GM18517 (cell line): ENCODE measurements at regions not wholly inside any gene's neighbourhood (a gene's known extent, or its start where the extent isn't known, plus 50 kb on each side); places are given as distances from the start of the nearest gene placed in this dataset.

Source experiments
- ATAC-seq: cut with Tn5 transposase; IDR thresholded peaks from one replicate; pipeline ENCODE4 v1.9.1; 2021; ENCODE audit warnings: mild to moderate bottlenecking, moderate library complexity; ENCODE audit not compliant: unreplicated experiment

GRCh38 chr16:72291531-72291981 lies 119.6 kb upstream of the PMFBP1 start:
- no peak for ATAC-seq

- ATAC-seq, result no peak
These were observed 119.2 kb upstream of the PMFBP1 start for GRCh38 chr16:72291121-72291520.

DNA sequence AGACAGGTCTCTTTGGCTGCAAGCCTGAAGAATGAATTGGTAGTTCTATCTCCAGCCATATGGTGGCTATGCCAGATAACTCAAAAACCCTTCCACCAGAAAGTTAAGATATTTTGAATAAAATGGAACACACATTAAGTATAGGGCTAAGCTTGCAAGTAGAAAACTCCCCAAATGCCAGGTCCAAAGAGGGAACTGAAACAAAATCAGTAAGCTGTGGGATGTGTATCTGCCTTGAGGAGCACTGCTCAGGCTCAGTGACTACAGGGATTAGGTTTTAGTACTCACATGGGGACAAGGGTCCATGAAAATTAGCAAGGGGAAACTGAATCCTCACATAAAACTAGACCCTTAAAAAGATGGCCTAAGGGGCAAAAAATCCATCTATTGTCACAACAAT lies 115.7 kb upstream of the PMFBP1 start:
- no peak for ATAC-seq

GRCh38 chr16:72286936-72287620 lies 115.1 kb upstream of the PMFBP1 start:
- ATAC-seq, result no peak

- no peak for ATAC-seq
These were observed 113.8 kb upstream of the PMFBP1 start for GRCh38 chr16:72285728-72286127.

- ATAC-seq, result no peak
These were observed 113.4 kb upstream of the PMFBP1 start for GRCh38 chr16:72285324-72285723.

GRCh38 chr16:72284042-72284789 lies 112.3 kb upstream of the PMFBP1 start:
- ATAC-seq, result no peak

DNA sequence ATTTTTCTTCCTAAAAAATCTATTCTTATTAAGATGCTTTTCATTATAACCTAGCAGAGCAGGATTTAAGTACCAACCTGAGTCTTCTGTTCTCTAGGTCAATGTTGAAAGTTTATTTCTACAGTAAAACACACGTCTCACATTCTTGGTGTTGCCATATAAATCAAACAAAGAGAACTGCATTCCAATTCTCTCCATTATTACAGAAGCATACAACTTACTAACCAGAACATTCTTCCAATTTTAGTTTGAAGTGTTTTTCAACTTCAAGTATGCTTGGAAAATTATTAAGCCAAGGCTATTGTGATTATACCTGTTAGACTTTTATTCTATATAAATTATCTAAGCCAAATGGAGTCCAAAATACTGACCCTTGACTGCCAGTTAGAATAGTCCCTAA lies 110.4 kb upstream of the PMFBP1 start:
- no peak for ATAC-seq

DNA sequence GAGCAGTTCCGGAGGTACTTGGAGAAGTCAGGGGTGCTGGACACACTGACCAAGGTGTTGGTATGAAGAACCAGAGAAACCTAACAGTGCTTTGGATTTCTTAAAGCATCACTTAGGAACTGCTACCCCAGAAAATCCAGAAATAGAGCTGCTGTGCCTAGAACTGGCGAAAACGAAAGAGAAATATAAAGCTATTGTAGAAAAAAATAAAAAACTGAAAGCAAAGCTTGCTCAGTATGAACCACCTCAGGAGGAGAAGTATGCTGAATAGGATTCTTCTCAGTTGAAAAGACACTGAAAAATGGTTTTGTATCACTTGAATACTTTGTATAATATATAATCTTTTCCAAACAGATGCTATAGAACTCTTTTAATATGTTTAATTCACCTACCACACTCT lies 106.3 kb upstream of the PMFBP1 start:
- no peak for ATAC-seq

DNA sequence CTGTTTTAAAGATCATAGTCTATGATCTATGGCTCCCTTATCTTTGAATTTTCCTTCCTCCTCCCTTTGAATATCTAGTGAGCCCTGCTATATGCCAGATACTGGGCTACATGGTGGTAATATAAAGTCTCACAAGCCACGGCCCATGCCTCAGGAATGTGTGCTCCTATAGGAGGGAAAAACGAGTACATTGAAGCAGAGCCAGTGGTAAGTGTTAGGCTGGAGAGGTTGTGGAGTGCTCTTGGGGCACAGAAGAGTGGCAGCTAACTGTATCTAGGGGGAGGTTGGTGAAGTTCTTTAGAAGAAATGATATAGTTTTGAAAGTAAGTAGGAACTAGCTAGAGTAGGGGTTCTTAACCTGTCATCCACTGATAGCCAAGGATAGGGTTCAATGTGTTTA lies 105.8 kb upstream of the PMFBP1 start:
- no peak for ATAC-seq

DNA sequence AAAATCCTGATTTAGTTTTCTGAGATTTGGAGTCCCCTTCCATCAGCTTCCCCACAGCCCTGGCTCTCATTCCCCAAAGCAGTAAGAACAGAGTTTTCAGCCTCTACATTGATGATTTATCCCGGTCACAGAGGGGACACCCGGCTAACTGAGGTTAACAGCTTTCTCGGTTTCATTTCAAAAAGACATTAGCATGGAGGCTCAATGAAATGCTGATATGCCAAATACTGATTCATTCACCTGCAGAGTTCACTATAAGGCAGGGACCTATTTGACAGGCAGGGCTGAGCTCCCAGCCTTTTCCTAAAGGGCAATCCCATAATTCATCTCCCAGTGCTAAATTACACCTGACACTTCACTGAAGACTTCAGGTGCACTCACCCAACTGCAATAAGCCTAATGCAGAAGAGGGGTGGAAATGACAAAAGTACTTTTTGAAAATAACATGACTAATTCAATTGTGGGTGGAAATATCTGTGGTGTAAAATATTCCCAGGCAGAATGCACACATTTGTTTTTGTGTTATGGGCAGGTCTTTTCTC lies 99.8 kb upstream of the PMFBP1 start:
- ATAC-seq, result no peak

- ATAC-seq, result no peak
These were observed 98.6 kb upstream of the PMFBP1 start for GRCh38 chr16:72270531-72270930.

DNA sequence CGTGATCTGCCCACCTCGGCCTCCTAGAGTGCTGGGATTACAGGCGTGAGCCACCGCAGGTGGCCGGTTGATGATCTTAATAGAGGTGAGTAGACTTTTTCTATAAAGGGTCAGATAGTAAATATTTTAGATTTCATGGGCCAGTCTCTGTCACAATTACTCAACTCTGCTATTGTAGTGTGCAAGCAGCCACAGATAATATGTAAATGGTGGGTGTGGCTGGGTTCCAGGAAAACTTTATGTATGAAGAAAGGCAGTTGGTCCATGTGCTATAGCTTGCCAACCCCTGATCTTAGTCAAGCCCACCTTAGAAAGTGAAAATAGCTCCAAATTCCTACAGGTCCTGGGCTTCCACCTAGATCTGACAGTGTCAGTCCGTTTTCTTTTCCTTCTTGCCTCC lies 94.9 kb upstream of the PMFBP1 start:
- no peak for ATAC-seq

DNA sequence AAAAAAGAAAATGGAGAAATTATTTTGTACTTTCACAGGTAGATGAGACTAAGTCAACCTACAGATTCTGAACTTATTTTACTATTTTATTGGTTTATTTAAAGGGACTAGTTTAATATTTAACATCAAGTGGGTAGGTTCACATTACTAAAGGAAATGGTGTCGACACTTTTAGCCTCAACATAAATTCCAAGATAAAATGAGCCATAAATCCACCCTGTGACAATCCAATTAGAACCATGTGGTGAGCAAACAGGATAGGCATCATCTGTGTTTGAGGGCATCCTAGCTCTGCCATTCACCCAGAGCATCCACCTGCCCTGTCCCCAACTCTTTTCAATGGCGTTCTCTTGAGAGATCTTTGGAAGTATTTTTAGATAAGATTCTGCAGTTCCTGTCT lies 92.8 kb upstream of the PMFBP1 start:
- ATAC-seq, result no peak

DNA sequence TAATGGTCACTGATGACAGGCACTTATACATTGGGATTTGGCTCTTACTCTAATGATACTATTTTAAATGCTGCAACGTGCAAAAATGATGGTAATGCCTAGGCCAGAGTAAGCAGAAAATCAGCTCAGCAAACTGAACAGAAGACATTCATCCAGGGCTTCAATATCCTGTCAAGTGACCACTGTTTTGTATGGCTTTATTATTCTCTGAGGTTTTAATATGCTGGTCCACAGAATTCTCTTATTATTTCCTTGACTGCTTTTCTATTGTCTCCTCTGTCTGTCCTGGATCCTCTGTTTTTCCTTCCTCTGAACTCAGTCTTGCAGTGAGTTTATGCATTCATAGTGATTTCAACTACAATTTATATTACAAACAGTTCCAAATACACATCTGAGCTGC lies 90.8 kb upstream of the PMFBP1 start:
- no peak for ATAC-seq

GRCh38 chr16:72261127-72261526 lies 89.2 kb upstream of the PMFBP1 start:
- ATAC-seq, result no peak

DNA sequence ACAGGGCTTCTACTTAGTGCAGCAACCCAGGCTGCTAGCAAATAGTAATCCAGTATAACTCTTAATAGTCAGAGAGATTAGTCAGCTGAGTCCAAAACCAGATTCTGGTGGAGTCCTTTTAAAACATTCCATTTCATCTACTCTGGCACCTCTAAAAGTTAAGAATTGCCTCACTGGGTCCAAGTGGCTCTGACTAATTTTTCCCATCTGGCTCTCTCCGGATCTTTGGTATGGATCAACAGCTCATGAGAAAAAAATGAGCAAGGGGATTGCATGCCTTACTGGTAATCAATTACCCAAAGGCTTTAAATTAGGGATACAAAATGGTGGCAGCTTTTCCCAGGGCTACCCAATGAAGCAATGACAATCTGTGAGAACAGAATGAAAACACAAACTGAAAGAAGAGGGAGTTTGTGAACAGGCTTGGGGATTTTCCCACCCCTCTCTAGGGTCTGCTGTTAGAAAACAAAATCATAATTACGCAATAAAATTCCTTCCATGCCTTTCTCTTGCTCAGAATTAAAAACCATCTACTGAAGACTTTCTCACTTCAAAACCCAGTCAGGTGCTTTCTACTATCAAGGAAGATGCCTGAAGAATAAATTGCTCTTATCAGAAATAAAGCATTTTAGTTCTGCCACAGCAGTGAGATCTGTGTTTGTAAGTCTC lies 84.6 kb upstream of the PMFBP1 start:
- ATAC-seq, result no peak

DNA sequence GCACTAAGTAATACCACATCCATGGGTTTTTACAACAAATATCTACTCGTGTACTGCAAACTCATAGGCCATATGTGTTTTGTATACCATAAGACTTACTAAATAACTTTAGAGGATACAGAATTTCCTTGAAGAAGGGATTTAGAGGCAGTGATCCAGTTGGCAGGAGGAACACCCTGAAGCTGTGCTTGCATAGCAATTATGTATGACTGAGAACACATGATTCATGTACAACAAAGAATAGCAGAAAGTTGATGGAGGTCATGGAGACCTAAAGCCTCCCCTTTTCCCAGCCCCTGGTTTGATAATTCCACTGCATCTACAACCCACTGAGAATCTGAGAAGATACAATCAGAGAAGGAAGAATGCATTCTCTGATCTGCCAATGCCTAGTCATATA lies 83.8 kb upstream of the PMFBP1 start:
- ATAC-seq, result no peak

- no peak for ATAC-seq
These were observed 75.9 kb upstream of the PMFBP1 start for GRCh38 chr16:72247821-72248253.

GRCh38 chr16:72246423-72246822 lies 74.5 kb upstream of the PMFBP1 start:
- peak; percentile 80 for ATAC-seq

DNA sequence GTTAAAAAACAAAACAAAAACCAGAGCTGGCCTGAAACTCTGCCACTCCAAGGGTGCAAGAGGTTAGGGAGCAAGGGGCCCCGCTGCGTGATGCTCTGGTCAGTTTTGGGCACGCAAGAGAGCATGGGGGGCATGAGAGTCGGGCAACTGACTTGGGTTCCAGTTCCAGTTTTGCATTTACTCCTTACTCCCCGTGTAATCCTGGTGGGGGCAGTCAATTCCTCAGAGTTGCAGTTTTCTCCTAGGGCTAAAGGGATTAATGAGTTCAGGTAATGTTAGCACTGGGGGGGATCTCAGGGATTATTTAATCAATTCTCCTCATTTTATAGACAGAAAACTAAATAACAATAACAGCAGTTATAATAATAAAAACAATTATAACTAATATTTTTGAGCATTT lies 72.9 kb upstream of the PMFBP1 start:
- no peak for ATAC-seq

GRCh38 chr16:72243621-72244020 lies 71.7 kb upstream of the PMFBP1 start:
- ATAC-seq, result no peak
